ENCODE measurements at regions not wholly inside any gene's neighbourhood (a gene's known extent, or its start where the extent isn't known, plus 50 kb on each side); places are given as distances from the start of the nearest gene placed in this dataset.
"Not testable (repeated sequence)": the region's sequence is repeated elsewhere in the genome, so short reads cannot be mapped to it uniquely, and the experiment has no call there.

GRCh38 chr4:181051931-181052330 lies 1191.3 kb upstream of the TENM3 start:
- no peak for DNase-seq (ENCODE audit: extremely low read depth in 1 of 2, low read depth in 1 of 2)

- no peak for DNase-seq (ENCODE audit: extremely low read depth in 1 of 2, low read depth in 1 of 2)
Measured at GRCh38 chr4:181061787-181062186, 1181.4 kb upstream of the TENM3 start.

DNA sequence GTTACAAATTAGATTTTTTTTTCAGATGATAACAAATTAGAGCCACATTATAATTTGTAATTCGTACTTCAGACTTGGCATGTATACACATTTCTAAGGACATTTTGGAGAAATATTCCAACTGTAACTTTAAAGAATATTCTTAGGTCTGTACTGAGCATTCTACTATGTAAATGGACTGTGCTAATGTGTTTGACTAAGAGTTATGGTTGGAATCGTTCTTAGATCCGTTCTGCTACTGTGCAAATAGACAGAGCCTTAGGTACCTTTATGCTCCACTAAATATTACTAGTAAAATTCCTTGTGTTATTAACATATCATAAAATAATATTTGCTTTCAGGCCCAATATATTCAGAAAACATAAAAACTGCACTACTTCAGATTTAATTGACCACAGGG lies 1180.0 kb upstream of the TENM3 start:
- DNase-seq (ENCODE audit: extremely low read depth in 1 of 2, low read depth in 1 of 2) = no peak

DNA sequence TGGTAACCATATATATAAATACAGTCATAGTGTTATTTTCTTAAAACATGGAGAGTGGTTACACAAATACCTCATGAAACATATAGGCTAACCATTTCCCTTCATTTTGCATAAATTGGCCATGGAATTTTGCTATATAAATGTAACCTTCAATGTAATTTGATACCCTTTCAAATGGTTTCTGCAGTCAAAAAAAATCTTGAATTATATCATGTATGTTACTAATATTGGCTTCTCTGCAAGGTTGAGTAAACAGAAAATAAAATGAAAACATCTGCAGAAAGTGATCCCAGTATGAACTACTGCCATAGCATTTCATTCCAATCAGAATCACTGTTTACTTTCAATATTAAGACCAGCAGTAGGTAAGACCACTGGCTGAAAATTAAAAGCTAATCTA lies 1165.9 kb upstream of the TENM3 start:
- no peak for DNase-seq (ENCODE audit: extremely low read depth in 1 of 2, low read depth in 1 of 2)

GRCh38 chr4:181078196-181078595 lies 1165.0 kb upstream of the TENM3 start:
- DNase-seq (ENCODE audit: extremely low read depth in 1 of 2, low read depth in 1 of 2) = no peak

DNA sequence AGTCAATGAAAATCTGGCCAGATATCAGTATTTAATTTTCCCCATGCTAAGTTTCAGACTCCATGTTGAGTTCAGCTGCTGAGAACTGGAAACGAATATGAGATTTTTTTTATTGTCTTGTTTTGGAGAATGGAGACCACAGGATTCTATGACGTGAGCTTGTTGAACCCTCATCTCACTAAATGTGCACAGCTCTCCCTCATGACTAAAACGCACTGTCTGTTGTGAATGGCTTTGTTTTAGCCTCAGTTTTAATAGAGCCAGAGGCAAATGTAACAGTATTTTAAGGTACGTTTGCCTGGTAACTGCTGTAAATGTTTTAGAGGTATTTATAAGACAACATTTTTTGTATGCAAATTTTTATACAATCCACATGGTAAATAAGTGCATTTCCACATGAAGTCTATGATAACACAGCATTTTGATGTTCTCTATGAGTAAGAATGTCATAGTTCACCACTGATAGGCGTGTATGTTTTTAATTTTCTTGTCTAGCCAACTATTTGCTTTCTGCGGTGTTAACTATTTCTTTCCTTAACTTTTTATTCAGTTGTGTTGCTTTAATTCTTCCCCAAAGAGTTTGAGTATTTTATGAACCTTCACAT lies 1159.3 kb upstream of the TENM3 start:
- DNase-seq (ENCODE audit: extremely low read depth in 1 of 2, low read depth in 1 of 2) = no peak

DNA sequence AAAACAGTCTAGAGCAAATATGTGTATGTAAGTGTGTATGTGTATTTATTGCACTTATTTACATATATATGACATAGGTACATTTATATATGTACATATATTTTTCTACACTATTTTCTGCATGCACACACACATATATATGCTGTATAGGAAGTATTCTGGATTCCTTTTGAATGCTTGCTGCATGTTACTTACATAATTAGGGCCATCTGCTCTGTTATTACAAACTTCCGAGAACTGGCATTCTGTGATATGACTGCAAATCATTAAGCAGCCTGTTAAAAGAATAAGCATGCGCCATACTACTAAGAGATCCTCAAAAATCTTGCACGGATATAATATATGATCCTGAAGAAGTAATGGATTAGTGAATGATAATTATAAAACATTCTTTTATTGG lies 1157.6 kb upstream of the TENM3 start:
- DNase-seq (ENCODE audit: extremely low read depth in 1 of 2, low read depth in 1 of 2) = no peak

GRCh38 chr4:181105487-181105886 lies 1137.7 kb upstream of the TENM3 start:
- DNase-seq (ENCODE audit: extremely low read depth in 1 of 2, low read depth in 1 of 2) = no peak

GRCh38 chr4:181106398-181106797 lies 1136.8 kb upstream of the TENM3 start:
- DNase-seq (ENCODE audit: extremely low read depth in 1 of 2, low read depth in 1 of 2) = no peak

- no peak for DNase-seq (ENCODE audit: extremely low read depth in 1 of 2, low read depth in 1 of 2)
Measured at GRCh38 chr4:181108237-181108636, 1135.0 kb upstream of the TENM3 start.

- no peak for DNase-seq (ENCODE audit: extremely low read depth in 1 of 2, low read depth in 1 of 2)
Measured at GRCh38 chr4:181119186-181119585, 1124.0 kb upstream of the TENM3 start.

GRCh38 chr4:181121733-181122132 lies 1121.5 kb upstream of the TENM3 start:
- DNase-seq (ENCODE audit: extremely low read depth in 1 of 2, low read depth in 1 of 2) = no peak

DNA sequence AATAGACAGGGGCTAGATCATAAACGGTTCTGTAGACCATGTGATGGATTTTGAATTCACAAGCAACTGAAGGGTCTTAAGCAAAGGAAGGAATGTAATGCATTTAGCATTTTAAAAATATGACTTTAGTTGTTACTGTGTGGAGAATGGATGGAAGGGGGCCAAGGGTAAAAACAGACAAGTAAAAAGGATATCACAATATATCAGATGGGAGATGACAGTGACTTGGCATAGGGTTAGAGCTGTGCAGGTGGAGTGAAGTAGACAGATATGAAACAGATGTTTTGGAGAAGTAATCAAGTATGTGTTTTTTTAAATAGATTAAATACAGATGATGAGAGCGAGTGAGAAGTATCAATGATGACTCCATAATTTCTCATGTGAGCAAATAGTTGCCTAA lies 1116.0 kb upstream of the TENM3 start:
- DNase-seq (ENCODE audit: extremely low read depth in 1 of 2, low read depth in 1 of 2) = no peak

DNA sequence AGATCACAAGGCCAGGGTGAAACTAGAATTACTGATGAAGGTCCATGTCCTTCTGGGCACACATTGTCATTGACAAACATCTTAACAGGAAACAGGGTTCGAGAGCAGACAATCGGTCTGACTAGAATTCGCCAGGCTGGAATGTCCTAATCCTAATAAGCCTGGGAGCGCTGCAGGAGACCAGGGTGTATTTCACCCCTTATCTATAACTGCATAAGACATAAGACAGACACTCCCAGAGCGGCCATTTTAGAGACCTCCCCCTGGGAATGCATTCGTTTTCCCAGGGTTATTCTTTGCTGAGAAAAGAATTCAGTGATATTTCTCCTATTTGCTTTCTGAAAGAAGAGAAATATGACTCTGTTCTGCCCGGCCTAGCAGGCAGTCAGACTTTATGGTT lies 1112.9 kb upstream of the TENM3 start:
- not testable (repeated sequence) for DNase-seq (ENCODE audit: extremely low read depth in 1 of 2, low read depth in 1 of 2)

GRCh38 chr4:181137351-181137750 lies 1105.9 kb upstream of the TENM3 start:
- no peak for DNase-seq (ENCODE audit: extremely low read depth in 1 of 2, low read depth in 1 of 2)

- DNase-seq (ENCODE audit: extremely low read depth in 1 of 2, low read depth in 1 of 2) = no peak
Measured at GRCh38 chr4:181138116-181138515, 1105.1 kb upstream of the TENM3 start.

DNA sequence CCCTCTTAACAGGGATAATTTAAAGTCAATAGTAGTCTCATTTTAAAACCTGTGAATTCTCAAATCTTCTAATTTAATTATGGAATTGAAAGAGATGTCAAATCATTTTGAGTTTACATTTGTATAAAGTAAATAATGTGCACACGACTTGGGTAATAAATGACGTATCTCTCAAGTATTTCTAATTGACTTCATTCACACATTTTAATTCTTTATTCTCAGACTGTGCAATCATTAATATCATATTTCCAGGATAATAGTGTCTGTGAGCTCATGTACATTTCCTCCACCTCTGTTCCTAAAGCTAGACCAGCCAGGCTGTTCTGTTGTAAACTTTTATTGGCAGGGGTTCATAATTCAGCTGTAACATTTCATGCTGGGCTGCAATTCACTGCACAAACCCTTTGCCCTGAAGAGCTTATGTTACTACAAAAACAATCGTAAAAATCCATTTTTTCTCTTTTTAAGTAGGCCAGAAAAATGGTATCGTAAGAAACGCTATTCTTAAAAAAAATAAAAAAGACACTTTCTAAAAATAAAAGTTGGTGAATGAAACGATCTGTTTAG lies 1103.1 kb upstream of the TENM3 start:
- no peak for DNase-seq (ENCODE audit: extremely low read depth in 1 of 2, low read depth in 1 of 2)

DNA sequence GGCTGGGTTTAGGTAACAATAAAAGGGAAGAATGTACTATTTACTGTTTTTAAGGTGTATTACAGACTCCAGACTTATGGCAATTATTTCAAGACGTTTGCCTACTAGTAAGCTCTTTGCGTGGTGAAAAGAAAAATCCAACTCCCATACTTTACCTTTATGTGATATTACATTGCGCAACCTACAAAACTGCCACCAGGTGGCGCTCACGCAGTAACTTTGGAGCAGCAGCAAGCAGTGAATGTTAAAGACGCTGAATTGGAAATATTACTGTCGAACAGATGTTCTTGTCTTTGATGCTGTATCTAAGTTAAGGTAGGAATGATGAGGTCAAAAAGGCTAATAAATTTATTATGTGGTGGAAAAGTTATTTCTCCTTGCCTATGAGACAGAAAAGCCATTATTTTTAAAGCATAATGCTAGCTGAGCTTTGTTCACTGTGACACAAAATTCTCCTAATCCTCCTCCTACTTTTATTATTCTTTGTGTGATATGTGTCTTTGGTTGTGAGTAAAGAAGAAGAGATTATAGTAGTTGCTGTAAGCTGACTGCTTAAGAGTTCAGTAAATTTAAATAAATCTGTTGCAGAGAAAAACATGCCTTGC lies 1099.8 kb upstream of the TENM3 start:
- DNase-seq (ENCODE audit: extremely low read depth in 1 of 2, low read depth in 1 of 2) = peak; percentile 6 to 47

DNA sequence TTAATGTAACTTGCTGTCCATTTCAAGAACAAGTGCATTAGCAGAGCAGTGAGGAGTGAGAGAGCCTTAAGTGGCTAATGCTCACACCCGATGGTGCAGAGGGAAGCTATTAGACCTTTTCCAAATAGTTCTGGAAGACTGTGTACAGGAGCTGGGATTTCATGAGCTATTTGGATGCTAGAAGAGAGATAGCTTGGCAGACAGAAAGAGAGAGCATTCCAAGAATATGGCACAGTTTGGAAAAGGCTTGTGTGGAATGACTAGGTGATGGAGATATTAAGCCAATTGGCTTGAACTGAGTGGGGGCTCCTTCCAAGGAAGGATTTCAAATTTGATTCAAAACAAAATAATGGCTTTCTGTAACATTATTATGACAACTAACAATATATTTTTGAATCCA lies 1097.2 kb upstream of the TENM3 start:
- no peak for DNase-seq (ENCODE audit: extremely low read depth in 1 of 2, low read depth in 1 of 2)

- no peak for DNase-seq (ENCODE audit: extremely low read depth in 1 of 2, low read depth in 1 of 2)
Measured at GRCh38 chr4:181147416-181147951, 1095.7 kb upstream of the TENM3 start.

GRCh38 chr4:181148470-181148869 lies 1094.7 kb upstream of the TENM3 start:
- DNase-seq (ENCODE audit: extremely low read depth in 1 of 2, low read depth in 1 of 2) = no peak

DNA sequence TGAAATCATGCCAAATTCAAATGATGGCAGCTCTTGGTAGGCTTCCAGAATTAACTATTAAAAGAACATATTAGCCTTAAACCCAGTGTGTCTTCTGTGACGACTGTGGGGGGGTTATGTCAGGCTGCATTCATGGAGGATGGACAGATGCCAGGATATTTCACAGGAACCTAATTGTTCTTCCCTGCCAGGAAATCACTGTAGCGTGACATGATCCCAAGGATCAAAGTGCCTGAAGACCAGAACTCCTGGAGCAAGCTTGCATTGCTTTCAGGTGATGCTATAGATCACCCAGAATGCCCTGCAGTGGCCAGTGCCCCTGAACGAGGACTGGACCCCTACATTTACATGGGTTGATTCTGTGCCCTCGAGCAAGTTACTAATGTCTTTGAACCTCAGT lies 1093.0 kb upstream of the TENM3 start:
- DNase-seq (ENCODE audit: extremely low read depth in 1 of 2, low read depth in 1 of 2) = no peak
